NK-92 treated with Interleukin-12 subunit alpha and Interleukin-12 subunit beta, amount 100 ng/mL, for 24 hours (cell line): ENCODE measurements at regions not wholly inside any gene's neighbourhood (a gene's known extent, or its start where the extent isn't known, plus 50 kb on each side); places are given as distances from the start of the nearest gene placed in this dataset.

Source experiments
- DNase-seq: peaks from one replicate; lab custom pipeline; 2025; lab: John Stamatoyannopoulos, UW

DNA sequence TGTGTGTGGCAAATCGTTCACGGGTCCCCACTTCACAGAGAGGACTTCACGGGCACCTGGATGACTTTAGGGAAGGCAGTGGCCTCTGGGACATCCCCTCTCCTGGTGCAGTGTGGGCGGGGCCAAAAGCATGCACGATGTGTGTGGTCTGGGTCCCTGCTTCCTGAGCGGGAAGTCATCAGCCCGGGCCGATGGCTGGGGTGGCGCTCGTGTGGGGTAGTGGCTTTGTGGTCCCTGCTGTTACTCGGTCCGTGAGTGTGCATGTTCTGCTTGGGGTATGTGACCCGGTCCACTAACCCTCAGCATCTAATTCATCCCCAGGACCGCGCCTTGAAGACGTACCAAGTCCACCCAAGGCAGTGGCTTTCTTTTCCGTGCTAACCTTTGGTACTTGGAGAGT, 142.5 kb upstream of the RTL1 start:
- no peak for DNase-seq

- DNase-seq: no peak
These were observed 143.8 kb upstream of the RTL1 start for GRCh38 chr14:101047326-101047725.

GRCh38 chr14:101048766-101049165, 145.2 kb upstream of the RTL1 start:
- no peak for DNase-seq

DNA sequence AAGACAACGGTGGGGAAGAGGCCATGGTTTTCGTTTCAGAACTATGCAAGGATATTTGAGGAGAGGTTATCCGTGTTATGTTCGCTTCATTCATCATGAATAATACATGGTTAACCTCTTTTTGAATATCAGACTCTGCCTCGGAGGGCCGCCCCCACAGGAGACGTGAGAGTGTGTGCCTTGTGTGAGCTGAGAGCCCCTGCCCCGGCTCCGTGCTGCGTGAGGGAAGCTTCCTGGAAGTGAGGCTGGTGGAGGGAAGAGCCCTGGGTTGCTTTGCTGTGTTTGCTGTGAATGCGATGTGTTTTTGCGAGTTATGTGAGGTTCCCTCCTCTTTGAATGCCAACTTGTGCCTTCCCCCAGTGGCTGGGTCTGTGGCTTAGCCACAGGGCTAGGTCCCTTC, 146.0 kb upstream of the RTL1 start:
- no peak for DNase-seq

GRCh38 chr14:101049942-101050341, 146.4 kb upstream of the RTL1 start:
- no peak for DNase-seq

- no peak for DNase-seq
These were observed 147.5 kb upstream of the RTL1 start for GRCh38 chr14:101050901-101051490.

DNA sequence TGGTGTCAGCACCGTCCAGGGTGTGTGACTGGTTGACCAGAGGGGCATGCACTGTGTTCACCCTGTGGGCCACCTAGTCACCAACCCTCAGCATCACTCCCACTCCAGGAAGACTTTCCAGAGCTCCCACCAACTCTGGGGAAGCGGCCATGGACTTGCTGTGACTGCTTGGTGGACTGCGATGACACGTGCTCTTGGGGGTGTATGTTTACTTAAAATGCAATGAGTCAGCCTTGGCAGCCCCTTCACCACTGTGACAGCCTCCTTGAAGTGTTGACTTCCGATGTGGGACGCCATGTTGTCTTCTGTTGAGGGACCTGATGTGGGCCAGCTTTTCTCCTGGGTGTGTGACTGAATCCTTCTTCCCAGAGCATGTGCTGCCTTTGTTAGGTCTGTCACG, 151.1 kb upstream of the RTL1 start:
- no peak for DNase-seq

- DNase-seq: no peak
These were observed 151.7 kb upstream of the RTL1 start for GRCh38 chr14:101055106-101055662.

DNA sequence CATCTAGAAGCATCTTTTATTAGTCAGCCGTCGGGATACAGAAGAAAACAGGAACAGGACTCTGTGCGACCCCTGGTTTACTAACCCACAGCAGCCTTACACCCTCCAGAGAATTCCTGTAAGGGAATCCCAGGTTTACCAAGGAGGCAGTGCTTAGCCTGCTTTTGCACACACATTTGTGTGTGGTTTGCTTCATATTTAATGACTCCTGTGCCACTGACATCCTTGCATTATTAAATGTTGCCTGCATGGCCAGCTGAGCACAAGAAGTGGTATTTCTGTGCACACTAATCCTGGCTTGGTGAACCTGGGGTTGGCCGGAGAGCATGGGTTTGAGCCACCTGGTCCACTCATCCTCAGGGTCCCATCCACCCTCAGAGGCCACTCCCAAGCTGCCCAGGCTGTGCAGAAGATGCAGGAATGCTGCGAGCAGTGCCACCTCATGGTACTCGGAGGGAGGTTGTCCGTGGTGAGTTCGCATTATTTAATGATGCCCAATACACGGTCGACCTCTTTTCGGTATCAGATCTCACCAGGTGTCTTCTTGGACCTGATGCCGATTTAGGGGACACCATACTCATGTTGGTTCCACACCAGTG, 152.4 kb upstream of the RTL1 start:
- DNase-seq: no peak

DNA sequence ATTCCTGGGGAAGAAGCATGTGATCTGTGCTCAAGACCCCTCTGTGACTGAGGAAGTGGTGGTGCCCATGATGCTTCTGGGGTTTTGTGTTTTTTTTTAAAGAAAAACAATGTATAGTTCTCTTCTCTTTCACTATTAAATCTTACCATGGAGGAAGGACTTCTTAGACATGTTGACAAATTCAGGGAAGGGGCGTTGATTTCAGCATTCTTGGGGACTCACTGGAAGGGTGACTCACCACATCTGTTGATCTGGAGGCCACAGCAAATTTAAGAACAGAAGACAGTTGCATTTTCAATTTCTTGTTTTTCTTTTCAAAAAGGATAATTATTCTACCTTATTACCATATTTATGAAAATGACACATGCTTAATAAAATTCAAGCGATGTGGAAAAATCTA, 152.9 kb upstream of the RTL1 start:
- DNase-seq: no peak

GRCh38 chr14:101057394-101057793, 153.9 kb upstream of the RTL1 start:
- DNase-seq: no peak

DNA sequence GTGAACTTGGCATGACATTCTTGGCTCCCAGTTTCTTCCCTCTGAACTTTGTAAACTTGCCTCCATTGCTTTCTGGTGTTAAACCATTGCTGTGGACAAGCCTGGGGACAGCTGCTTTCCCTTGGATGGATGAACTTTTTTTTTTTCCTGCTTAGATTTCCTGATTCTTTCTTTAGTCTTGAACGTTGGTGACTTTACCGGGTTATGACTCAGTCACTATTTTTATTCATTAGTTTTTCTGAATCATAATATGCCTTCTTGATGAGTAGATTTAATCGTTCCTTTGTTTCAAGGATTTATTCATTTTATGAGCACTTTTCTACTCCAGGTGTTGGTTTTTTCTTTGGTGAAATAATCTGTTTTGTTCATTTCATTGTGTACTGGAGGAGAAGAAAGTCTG, 155.0 kb upstream of the RTL1 start:
- DNase-seq: no peak

DNA sequence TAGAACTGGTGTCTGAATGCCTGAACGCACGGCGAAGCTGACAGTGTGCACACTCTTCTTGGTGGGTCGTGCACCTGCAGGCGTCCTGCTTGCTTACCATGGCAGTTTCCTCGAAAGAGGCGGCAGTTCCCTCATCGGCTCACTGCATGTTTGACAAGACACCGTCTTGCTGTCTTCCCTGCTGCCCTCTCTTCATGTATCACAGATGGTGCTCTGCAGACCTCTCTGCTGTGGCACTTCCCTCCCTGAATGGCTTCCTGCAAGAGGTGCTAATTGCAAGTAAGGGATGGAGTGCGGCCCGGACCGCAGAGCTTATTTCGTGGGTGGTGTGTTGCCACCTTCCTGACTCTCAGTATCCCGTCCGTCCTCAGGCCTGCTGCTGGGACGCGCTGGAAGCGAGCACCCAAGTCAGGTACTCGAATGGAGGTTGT, 156.7 kb upstream of the RTL1 start:
- no peak for DNase-seq

- DNase-seq: no peak
These were observed 158.0 kb upstream of the RTL1 start for GRCh38 chr14:101061411-101062064.

- DNase-seq: no peak
These were observed 158.5 kb upstream of the RTL1 start for GRCh38 chr14:101062065-101062450.

GRCh38 chr14:101062601-101063000, 159.1 kb upstream of the RTL1 start:
- DNase-seq: no peak

- no peak for DNase-seq
These were observed 159.6 kb upstream of the RTL1 start for GRCh38 chr14:101063121-101063520.

GRCh38 chr14:101064121-101064661, 160.7 kb upstream of the RTL1 start:
- no peak for DNase-seq

DNA sequence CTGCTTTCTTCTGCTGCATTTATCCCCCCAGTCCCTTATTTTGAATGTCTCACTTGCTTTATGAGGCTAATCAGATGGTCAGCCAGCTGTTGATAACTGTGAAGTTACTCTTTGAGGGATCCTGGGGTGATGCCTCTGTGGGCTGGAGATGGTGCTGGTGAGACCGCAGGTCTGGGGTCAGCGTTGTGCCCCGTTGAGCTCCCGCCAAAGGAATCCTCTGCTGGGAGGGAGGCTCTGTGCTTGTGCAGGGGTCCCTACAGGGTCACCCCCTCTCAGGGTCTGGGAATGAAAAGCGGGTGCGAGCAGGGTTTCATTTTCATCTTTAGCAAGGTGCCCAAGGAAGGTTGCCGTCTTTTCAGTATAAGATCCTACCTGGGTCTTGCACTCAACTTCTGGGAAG, 161.2 kb upstream of the RTL1 start:
- DNase-seq: no peak

DNA sequence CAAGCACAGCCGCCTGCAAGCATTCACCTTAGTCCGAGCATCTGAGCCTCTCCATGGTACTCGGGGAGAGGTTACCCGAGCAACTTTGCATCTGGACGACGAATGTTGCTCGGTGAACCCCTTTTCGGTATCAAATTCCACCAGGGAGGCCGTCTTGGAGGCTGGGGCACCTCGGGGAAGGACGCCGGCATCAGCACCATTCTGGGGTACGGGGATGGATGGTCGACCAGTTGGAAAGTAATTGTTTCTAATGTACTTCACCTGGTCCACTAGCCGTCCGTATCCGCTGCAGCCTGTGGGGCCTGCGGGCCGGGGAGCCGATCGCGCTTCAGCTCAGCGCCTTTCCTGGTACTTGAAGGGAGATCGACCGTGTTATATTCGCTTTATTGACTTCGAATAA, 161.7 kb upstream of the RTL1 start:
- DNase-seq: no peak

DNA sequence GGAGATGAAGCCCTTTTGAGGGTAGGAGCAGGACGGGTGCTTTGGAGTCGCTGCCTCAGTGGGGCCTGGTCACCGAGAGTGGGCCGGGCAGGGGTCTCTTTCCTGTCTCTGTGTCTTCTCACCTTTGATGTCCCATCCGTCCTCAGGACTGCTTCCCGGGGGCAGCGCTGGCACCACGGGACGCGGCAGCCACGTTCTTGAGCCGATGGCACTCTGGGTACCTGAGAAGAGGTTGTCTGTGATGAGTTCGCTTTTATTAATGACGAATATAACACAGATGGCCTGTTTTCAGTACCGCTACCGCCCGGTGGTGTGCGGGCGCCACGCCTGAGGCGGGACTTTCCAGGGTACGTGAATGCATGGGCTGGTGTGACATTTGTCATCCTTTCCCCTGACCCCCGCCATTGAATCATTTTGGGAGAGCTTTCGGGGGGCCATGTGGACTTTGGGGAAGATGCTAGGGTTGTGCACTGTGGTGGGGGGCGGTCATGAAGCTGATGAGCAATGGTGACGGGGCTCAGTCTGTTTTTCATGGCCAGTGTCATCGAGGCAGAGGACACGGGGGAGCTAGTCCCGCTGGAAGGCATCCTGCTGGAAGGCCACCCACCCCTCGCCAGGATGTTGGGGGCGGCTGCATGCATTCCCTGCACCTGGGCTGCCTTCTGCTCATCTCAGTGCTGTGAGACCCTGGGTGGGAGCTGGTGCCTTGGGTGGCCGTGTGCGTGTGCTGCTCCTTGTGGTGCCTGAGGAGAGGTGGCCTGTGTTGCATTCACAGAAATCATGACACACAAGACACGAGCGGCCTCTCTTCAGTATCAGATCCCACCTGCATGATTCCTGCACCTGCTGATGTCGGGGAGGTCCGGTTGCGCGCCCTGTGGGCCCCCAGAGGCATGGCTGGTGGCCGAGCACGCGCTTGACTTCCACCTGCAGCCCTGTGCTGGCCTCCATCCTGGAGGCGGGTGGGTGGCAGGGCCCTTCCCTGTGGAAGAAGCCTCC, 162.5 kb upstream of the RTL1 start:
- no peak for DNase-seq
